ENCODE measurements at regions not wholly inside any gene's neighbourhood (a gene's known extent, or its start where the extent isn't known, plus 50 kb on each side); places are given as distances from the start of the nearest gene placed in this dataset.
A peak's percentile ranks its signal among the peaks of the same experiment; 100 is the strongest.

- Histone ChIP-seq H3K4me1 (ENCODE audit: insufficient read depth) (peaks cover 1% of the 10 kb centered on the region), H3K27ac (no peak overlapping the region), H3K36me3 (no peaks in the 10 kb centered on the region), H3K4me3 (no peak overlapping the region), H3K27me3 (no peaks in the 10 kb centered on the region), H3K9me3 (no peaks in the 10 kb centered on the region)
- TF ChIP-seq CTCF (IDR thresholded peaks at IDR 0.05) (no peak), EP300 (IDR thresholded peaks at IDR 0.05) (no peak), POLR2A (IDR thresholded peaks at IDR 0.05) (no peak)
- intact Hi-C loops (cut with DNase I): no loop called here
- 92 to 96% (median 95%) methylated on average over 1 of the region's 1 CpG for WGBS, 3 donors
- DNase-seq: no peak
Measured at GRCh38 chr20:40283689-40284088, 405.3 kb downstream of the MAFB start.

GRCh38 chr20:40282941-40283340, 406.1 kb downstream of the MAFB start:
- H3K9me3 ChIP-seq: no peaks in the 10 kb centered on the region
- H3K4me3 ChIP-seq: no peak overlapping the region
- intact Hi-C loops (cut with DNase I): no loop called here
- no peaks in the 10 kb centered on the region for H3K36me3 ChIP-seq
- no peak for TF ChIP-seq EP300 (IDR thresholded peaks at IDR 0.05)
- TF ChIP-seq CTCF (IDR thresholded peaks at IDR 0.05): no peak
- no peak for TF ChIP-seq POLR2A (IDR thresholded peaks at IDR 0.05)
- WGBS, 3 donors: 30 to 47% (median 40%) methylated on average over 2 of the region's 2 CpGs
- H3K4me1 ChIP-seq (ENCODE audit: insufficient read depth): peaks cover 1% of the 10 kb centered on the region
- H3K27me3 ChIP-seq: no peaks in the 10 kb centered on the region
- H3K27ac ChIP-seq: no peak overlapping the region
- no peak for DNase-seq

GRCh38 chr20:40282541-40282940, 406.5 kb downstream of the MAFB start:
- H3K4me1 ChIP-seq (ENCODE audit: insufficient read depth): peaks cover 1% of the 10 kb centered on the region
- no peak for TF ChIP-seq CTCF (IDR thresholded peaks at IDR 0.05)
- no peak for TF ChIP-seq EP300 (IDR thresholded peaks at IDR 0.05)
- no peak for TF ChIP-seq POLR2A (IDR thresholded peaks at IDR 0.05)
- 5 to 15% (median 10%) methylated on average over 2 of the region's 2 CpGs for WGBS, 3 donors
- DNase-seq: no peak
- H3K36me3 ChIP-seq: no peaks in the 10 kb centered on the region
- H3K27ac ChIP-seq: no peak overlapping the region
- H3K4me3 ChIP-seq: no peak overlapping the region
- no peaks in the 10 kb centered on the region for H3K9me3 ChIP-seq
- H3K27me3 ChIP-seq: no peaks in the 10 kb centered on the region
- intact Hi-C loops (cut with DNase I): no loop called here

- TF ChIP-seq EP300 (IDR thresholded peaks at IDR 0.05): no peak
- no peak for TF ChIP-seq CTCF (IDR thresholded peaks at IDR 0.05)
- no peak for TF ChIP-seq POLR2A (IDR thresholded peaks at IDR 0.05)
- H3K36me3 ChIP-seq: no peaks in the 10 kb centered on the region
- intact Hi-C loops (cut with DNase I): no loop called here
- peaks cover 1% of the 10 kb centered on the region for H3K4me1 ChIP-seq (ENCODE audit: insufficient read depth)
- H3K4me3 ChIP-seq: no peak overlapping the region
- no peaks in the 10 kb centered on the region for H3K27me3 ChIP-seq
- no peak for DNase-seq
- no peak overlapping the region for H3K27ac ChIP-seq
- H3K9me3 ChIP-seq: no peaks in the 10 kb centered on the region
- WGBS, 3 donors: 95 to 99% (median 97%) methylated on average over 4 of the region's 4 CpGs
Measured at GRCh38 chr20:40280616-40281015, 408.4 kb downstream of the MAFB start.

GRCh38 chr20:40279390-40279789, 409.6 kb downstream of the MAFB start:
- no peak overlapping the region for H3K27ac ChIP-seq
- DNase-seq: peak in 1 of 5 donors; percentile 35

More at GRCh38 chr20:40279390-40279789, 409.6 kb downstream of the MAFB start:
- Histone ChIP-seq H3K9me3 (no peaks in the 10 kb centered on the region), H3K4me3 (no peak overlapping the region), H3K36me3 (no peaks in the 10 kb centered on the region), H3K27me3 (no peaks in the 10 kb centered on the region), H3K4me1 (ENCODE audit: insufficient read depth) (peaks cover 1% of the 10 kb centered on the region)
- intact Hi-C loops (cut with DNase I): no loop called here
- TF ChIP-seq POLR2A (IDR thresholded peaks at IDR 0.05): no peak
- TF ChIP-seq CTCF (IDR thresholded peaks at IDR 0.05): no peak
- TF ChIP-seq EP300 (IDR thresholded peaks at IDR 0.05): no peak
- WGBS, 3 donors: 9 to 17% (median 16%) methylated on average over 1 of the region's 1 CpG

Data from ovary (tissue), 7 donors.